Left ventricle myocardium inferior (tissue), 1 donor: ENCODE measurements at regions not wholly inside any gene's neighbourhood (a gene's known extent, or its start where the extent isn't known, plus 50 kb on each side); places are given as distances from the start of the nearest gene placed in this dataset.

Source experiments
- DNase-seq: peaks from one replicate; pipeline ENCODE4 v3.0.0-alpha.2; 2020
- H3K27ac ChIP-seq: fragments of 200-600 bp; replicated peaks from 2 replicates; pipeline ENCODE4 v1.8.0; 2021
- H3K27me3 ChIP-seq: fragments of 200-600 bp; 2 replicates; pipeline ENCODE4 v1.8.0; 2021; ENCODE audit warnings: low read depth
- H3K36me3 ChIP-seq: fragments of 200-600 bp; 2 replicates; pipeline ENCODE4 v1.8.0; 2021
- H3K4me1 ChIP-seq: fragments of 200-600 bp; 2 replicates; pipeline ENCODE4 v1.8.0; 2021
- H3K4me3 ChIP-seq: fragments of 200-600 bp; 2 replicates; pipeline ENCODE4 v1.8.0; 2021; ENCODE audit warnings: mild to moderate bottlenecking, moderate library complexity
- H3K9me3 ChIP-seq: fragments of 200-600 bp; replicated peaks from 2 replicates; pipeline ENCODE4 v1.8.0; 2021
- intact Hi-C: fragments of 100-400 bp; cut with micrococcal nuclease; formaldehyde crosslinking; loops from one replicate; pipeline ENCODE4 v1.11.0; 2022
- TF ChIP-seq, protein P1 (sequence below): fragments of 200-600 bp; IDR thresholded peaks from 2 replicates; pipeline ENCODE4 v1.8.0; 2021; ENCODE audit warnings: antibody characterized with exemption, mild to moderate bottlenecking, borderline replicate concordance
- donor health status: DM: no; HTN: yes; CAD: no; lungs with severe emphysema.

DNA sequence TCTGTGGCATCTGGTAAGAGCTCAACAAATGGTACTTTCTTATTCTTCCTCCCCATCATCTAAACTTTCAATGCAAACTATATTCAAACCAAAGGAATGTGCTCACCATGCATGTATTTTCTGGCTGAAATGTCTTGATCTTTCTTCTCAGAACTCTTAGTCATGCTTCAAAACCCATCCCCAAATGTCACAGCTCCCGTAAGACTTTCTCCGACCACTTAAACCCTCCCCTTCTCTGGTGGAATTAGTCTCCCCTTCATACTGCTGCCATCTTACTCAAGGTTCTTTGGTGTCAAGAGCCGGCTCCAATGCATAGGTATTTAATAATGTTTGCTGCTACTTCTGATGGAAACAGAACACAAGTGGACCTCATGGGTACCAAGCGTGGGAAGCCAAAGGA lies 538.1 kb downstream of the MATN1 start:
- intact Hi-C loops = no loop called here
- no peak for DNase-seq
- Histone ChIP-seq H3K4me1 (peaks cover 3% of the 10 kb centered on the region), H3K27ac (no peak overlapping the region), H3K4me3 (no peak overlapping the region), H3K9me3 (no peaks in the 10 kb centered on the region), H3K27me3 (peaks cover 73% of the 10 kb centered on the region), H3K36me3 (no peaks in the 10 kb centered on the region)
- TF ChIP-seq, protein P1, sequence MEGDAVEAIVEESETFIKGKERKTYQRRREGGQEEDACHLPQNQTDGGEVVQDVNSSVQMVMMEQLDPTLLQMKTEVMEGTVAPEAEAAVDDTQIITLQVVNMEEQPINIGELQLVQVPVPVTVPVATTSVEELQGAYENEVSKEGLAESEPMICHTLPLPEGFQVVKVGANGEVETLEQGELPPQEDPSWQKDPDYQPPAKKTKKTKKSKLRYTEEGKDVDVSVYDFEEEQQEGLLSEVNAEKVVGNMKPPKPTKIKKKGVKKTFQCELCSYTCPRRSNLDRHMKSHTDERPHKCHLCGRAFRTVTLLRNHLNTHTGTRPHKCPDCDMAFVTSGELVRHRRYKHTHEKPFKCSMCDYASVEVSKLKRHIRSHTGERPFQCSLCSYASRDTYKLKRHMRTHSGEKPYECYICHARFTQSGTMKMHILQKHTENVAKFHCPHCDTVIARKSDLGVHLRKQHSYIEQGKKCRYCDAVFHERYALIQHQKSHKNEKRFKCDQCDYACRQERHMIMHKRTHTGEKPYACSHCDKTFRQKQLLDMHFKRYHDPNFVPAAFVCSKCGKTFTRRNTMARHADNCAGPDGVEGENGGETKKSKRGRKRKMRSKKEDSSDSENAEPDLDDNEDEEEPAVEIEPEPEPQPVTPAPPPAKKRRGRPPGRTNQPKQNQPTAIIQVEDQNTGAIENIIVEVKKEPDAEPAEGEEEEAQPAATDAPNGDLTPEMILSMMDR = no peak

DNA sequence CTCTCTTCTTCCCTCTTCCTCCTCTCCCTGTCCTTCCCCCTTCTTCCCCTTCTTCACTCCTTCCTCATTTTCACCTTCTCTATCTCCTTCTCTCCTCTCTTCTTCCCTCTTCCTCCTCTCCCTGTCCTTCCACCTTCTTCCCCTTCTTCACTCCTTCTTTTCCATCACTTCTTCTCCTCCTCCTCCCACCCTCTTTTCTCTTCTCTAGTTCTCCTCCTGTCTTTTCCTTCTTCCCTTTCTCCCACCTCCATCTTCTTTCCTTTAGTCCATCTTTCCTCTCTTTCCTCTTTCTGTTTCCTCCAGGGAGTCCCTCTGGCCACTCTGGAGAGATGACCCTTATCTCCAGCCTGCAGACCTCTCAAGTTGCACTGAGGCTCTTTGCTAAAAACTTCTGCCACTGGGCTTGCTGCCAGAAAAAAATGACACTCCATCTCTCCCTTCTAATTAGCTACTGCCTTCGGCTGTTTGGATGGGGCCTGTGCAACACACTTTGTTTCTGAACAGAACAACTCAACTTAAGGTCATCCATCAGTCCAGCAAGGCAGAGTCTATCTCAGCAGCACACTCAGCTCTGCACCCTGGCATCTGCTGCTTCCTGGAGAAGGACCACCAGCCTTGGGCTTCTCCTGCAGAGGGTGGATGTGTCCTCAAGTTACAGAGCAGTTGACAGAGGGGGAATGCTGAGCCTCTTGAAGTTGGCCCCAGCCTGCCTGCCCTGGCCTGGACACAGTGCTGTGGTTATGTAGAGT lies 538.8 kb downstream of the MATN1 start:
- H3K4me3 ChIP-seq = no peak overlapping the region
- peaks cover 68% of the 10 kb centered on the region for H3K27me3 ChIP-seq
- TF ChIP-seq, protein P1 = no peak
- no peak overlapping the region for H3K27ac ChIP-seq
- no peaks in the 10 kb centered on the region for H3K36me3 ChIP-seq
- intact Hi-C loops = no loop called here
- no peak for DNase-seq
- no peaks in the 10 kb centered on the region for H3K4me1 ChIP-seq
- H3K9me3 ChIP-seq = no peaks in the 10 kb centered on the region

DNA sequence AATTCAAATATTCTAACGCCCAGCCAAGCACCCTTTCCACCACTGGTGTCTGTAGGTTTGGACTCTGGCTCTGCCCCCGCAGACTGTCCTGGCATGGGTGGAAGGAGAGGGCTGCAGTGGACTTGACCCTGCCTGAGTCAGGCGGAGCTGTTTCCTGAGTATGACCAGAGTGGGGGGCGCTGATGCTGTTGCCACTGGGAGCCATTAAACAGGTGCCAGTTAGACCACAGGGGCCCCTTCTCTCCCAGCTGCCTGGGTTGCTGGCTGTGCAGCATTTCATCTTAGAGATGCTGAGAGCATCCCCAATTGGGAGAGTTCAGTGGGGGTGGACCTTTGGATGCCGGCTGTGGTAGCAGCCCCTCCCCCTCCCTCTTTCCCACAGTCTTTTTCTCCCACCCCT lies 539.5 kb downstream of the MATN1 start:
- no peak for DNase-seq

DNA sequence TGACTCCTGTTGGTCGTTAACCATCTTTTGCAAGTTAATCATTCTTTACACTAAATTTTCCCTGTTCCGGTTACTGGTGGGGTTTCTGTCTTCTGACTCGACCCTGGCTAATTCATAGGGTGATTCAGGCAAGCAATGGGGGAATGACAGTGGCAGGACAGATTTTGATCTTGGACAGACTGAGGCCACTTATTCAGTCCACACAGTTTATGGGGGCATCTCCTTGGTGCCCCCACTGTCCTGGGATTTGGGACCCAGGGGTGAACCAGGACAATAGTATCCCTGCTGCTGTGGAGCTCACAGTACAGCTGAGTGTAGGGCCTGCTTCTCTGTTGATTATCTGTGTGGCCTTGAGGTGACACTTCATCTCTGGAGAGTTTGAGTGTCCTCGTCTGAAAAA lies 540.4 kb downstream of the MATN1 start:
- H3K36me3 ChIP-seq = no peaks in the 10 kb centered on the region
- H3K27me3 ChIP-seq = peaks cover 57% of the 10 kb centered on the region
- H3K27ac ChIP-seq = no peak overlapping the region
- intact Hi-C loops = no loop called here
- TF ChIP-seq, protein P1 = no peak
- no peak overlapping the region for H3K4me3 ChIP-seq
- no peak for DNase-seq
- H3K9me3 ChIP-seq = peaks cover 7% of the 10 kb centered on the region
- no peaks in the 10 kb centered on the region for H3K4me1 ChIP-seq

More for the DNA sequence above, 539.5 kb downstream of the MATN1 start:
- Histone ChIP-seq H3K9me3 (no peaks in the 10 kb centered on the region), H3K27me3 (peaks cover 66% of the 10 kb centered on the region), H3K4me1 (no peaks in the 10 kb centered on the region), H3K4me3 (no peak overlapping the region), H3K27ac (no peak overlapping the region), H3K36me3 (no peaks in the 10 kb centered on the region)
- intact Hi-C loops = no loop called here
- TF ChIP-seq, protein P1 = no peak

DNA sequence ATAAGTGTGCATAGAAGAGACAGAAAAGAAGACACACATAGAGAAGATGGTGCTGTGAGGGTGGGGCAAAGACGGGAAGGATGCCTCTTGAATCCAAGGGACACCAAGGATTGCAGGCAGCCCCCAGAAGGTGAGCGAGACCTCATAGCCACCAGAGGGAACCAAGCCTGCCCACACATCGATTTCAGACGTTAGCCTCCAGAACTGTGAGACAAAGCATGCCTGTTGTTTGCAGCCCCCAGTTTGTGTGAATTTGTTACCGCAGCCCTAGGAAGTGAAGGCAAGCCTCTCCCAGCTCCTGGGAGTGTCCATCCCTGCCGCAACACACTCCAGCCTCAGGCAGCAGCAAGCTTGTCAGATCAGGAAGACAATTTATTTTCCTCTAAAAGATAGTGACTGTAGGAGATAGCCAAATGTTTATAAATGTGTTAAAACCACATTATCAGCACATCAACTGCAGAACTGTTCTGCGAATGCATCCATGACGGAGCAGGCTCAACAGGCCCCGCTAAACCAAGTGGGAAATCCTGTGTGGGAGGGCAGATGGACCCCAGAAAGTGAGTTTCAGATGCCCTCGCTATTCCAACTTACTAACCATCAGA lies 543.3 kb downstream of the MATN1 start:
- Histone ChIP-seq H3K4me1 (no peaks in the 10 kb centered on the region), H3K27ac (no peak overlapping the region), H3K9me3 (peaks cover 8% of the 10 kb centered on the region), H3K36me3 (no peaks in the 10 kb centered on the region), H3K27me3 (peaks cover 45% of the 10 kb centered on the region), H3K4me3 (no peak overlapping the region)
- intact Hi-C loops = no loop called here
- no peak for DNase-seq
- TF ChIP-seq, protein P1 = no peak
